Endometrium (tissue), 2 donors: ENCODE measurements at regions not wholly inside any gene's neighbourhood (a gene's known extent, or its start where the extent isn't known, plus 50 kb on each side); places are given as distances from the start of the nearest gene placed in this dataset.
"Not testable (repeated sequence)": the region's sequence is repeated elsewhere in the genome, so short reads cannot be mapped to it uniquely, and the experiment has no call there.

Experiments used
- FAIRE-seq: peaks from 2 replicates; lab custom pipeline; 2012; peaks lifted over from hg19 to GRCh38; lab: Jason Lieb, UNC
- donor health status: control.
- donor health status: control.

GRCh38 chr20:59462249-59462648 is 142.1 kb upstream of the PHACTR3 start:
- no peak for FAIRE-seq

GRCh38 chr20:59463541-59463940 is 140.8 kb upstream of the PHACTR3 start:
- no peak for FAIRE-seq

GRCh38 chr20:59466107-59466815 is 138.1 kb upstream of the PHACTR3 start:
- no peak for FAIRE-seq

GRCh38 chr20:59468831-59469230 is 135.5 kb upstream of the PHACTR3 start:
- FAIRE-seq = no peak

- no peak for FAIRE-seq
Observed at GRCh38 chr20:59469267-59470252, 134.8 kb upstream of the PHACTR3 start.

GRCh38 chr20:59470521-59470920 is 133.8 kb upstream of the PHACTR3 start:
- FAIRE-seq = no peak

- FAIRE-seq = no peak
Observed at GRCh38 chr20:59471653-59472421, 132.5 kb upstream of the PHACTR3 start.

GRCh38 chr20:59473742-59474141 is 130.6 kb upstream of the PHACTR3 start:
- FAIRE-seq = no peak

- FAIRE-seq = no peak
Observed at GRCh38 chr20:59481067-59481466, 123.3 kb upstream of the PHACTR3 start.

GRCh38 chr20:59481477-59482018 is 122.8 kb upstream of the PHACTR3 start:
- FAIRE-seq = no peak

GRCh38 chr20:59482351-59483187 is 121.8 kb upstream of the PHACTR3 start:
- FAIRE-seq = no peak

- FAIRE-seq = no peak
Observed at GRCh38 chr20:59483481-59483880, 120.9 kb upstream of the PHACTR3 start.

- no peak for FAIRE-seq
Observed at GRCh38 chr20:59484228-59484627, 120.1 kb upstream of the PHACTR3 start.

- FAIRE-seq = no peak
Observed at GRCh38 chr20:59485576-59486454, 118.5 kb upstream of the PHACTR3 start.

GRCh38 chr20:59488459-59488858 is 115.9 kb upstream of the PHACTR3 start:
- not testable (repeated sequence) for FAIRE-seq

- FAIRE-seq = not testable (repeated sequence)
Observed at GRCh38 chr20:59490196-59491004, 113.9 kb upstream of the PHACTR3 start.

GRCh38 chr20:59491884-59492283 is 112.5 kb upstream of the PHACTR3 start:
- no peak for FAIRE-seq

GRCh38 chr20:59493926-59494325 is 110.4 kb upstream of the PHACTR3 start:
- FAIRE-seq = no peak

- FAIRE-seq = no peak
Observed at GRCh38 chr20:59495166-59495565, 109.2 kb upstream of the PHACTR3 start.
